Kasumi-1 (cell line): ENCODE measurements at regions not wholly inside any gene's neighbourhood (a gene's known extent, or its start where the extent isn't known, plus 50 kb on each side); places are given as distances from the start of the nearest gene placed in this dataset.

Experiments used
- DNase-seq, 2 experiments: peaks; one replicate each; lab custom pipeline; 2025; lab: John Stamatoyannopoulos, UW

DNA sequence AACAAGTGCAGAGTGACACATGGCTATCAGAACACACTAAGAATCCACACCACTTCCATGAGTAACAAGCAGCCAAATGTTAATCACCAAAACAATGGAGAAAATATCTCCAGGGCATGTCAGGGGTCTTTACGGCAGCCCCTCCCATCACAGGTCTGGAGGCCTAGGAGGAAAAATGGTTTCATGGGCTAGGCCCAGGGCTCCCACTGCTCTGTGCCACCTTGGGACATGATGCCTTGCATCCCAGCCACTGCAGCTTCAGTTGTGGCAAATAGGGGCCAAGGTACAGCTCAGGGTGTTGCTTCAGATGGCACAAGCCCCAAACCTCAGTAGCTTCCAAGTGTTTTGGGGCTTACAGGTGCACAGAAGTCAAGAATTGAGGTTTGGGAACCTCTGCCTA is 66.6 kb downstream of the NEURL3 start:
- DNase-seq: no peak

- DNase-seq: peak in 1 of 2 experiments; percentile 9
Measured at GRCh38 chr2:96437512-96437911, 67.6 kb downstream of the NEURL3 start.

- no peak for DNase-seq
Measured at GRCh38 chr2:96436961-96437360, 68.2 kb downstream of the NEURL3 start.

DNA sequence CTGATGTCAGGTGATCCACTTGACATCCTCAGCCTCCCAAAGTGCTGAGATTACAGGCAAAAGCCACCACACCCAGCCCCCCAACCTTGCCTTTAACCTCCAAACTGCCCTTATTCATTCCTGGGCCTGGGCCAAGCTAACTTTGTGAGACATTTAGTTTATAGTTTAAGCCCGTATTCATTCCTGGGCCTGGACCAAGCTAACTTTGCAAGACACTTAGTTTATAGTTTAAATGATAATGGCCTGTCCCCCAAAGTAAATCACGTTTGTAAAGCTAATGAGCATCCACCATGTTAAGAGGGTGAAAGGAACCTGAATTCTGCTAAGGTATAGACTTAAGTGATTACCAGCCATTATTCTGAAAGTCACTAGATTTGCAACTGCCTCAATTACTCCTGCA is 68.7 kb downstream of the NEURL3 start:
- no peak for DNase-seq

DNA sequence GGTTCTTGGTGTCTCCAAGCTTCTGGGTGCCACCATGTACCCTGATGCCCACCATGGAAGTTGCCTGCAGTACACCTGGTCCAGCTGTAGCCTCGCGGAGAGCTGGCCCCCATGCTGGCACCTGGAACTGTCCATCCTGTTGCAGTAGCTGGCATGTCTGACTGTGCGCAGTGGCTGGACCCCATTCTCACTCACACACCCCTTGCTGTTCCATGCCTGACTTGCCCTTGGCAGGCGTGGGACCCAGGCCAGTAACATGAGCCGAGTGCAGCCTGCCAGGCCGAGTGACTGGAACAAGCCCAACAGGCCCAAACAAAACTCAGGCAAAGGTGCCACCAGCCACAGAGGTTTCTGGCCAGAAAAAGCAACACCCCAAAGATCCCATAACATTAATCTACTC is 73.8 kb downstream of the NEURL3 start:
- no peak for DNase-seq

GRCh38 chr2:96430394-96430988 is 74.7 kb downstream of the NEURL3 start:
- no peak for DNase-seq

DNA sequence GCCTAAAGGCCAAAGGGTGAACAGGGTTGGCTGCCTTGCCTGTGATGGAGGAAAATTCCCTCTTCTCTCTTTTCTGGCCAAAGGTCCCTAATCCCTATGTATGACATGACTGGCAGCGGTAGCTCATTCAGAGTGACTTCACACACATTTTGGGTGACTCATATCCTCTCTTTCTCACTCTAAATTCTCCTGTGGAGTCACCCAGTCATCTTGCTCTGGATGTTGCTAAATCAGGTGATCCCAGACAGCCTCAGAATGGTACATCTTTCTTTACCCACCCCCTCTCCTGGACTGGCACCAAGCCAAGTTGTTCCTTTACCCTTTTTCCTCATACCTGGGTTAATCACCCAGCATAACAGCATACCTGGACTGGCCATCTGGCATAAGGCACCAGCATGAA is 77.2 kb downstream of the NEURL3 start:
- DNase-seq: no peak

DNA sequence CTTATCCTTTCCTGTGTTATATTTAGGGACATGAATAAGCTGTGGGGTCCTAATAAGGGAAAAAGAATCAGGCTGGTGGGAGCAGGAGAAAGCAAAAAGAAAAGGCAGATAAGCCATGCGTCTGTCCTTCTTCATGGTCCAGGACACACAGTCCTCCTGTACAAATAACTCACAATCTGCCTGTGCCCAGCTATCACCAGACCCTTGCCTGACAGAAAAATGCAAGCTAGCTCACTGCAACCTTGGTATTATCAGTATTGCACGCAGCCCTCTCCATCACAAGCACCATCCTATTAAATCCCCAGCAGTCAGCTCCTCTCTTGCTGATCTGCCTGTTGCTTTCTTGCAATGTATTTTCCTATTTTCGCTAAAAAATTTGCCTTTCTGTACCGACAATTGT is 78.0 kb downstream of the NEURL3 start:
- DNase-seq: no peak

DNA sequence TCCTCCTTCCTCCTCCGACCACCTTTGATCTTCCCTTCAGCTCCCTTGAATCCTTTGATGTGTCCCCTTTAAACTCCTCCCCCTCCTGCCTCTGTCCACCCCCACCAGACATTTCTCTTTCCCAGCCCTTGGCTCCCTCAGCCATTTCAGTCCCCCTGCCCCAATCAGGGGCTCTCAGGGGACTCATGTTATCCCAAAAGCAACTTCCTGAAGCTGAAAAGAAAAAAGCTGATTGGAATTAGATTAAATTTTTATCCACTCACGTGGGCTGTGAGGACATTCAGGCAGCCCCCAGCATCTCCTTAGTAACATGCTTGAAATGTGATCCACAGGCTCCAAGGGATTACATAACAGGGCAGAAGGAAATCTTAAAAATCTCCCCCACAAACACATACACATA is 81.3 kb downstream of the NEURL3 start:
- DNase-seq: no peak
